HG02678 (cell line): ENCODE measurements at regions not wholly inside any gene's neighbourhood (a gene's known extent, or its start where the extent isn't known, plus 50 kb on each side); places are given as distances from the start of the nearest gene placed in this dataset.

Source experiments
- ATAC-seq: cut with Tn5 transposase; IDR thresholded peaks from one replicate; pipeline ENCODE4 v1.9.1; 2021; ENCODE audit warnings: mild to moderate bottlenecking, moderate library complexity; ENCODE audit not compliant: unreplicated experiment

DNA sequence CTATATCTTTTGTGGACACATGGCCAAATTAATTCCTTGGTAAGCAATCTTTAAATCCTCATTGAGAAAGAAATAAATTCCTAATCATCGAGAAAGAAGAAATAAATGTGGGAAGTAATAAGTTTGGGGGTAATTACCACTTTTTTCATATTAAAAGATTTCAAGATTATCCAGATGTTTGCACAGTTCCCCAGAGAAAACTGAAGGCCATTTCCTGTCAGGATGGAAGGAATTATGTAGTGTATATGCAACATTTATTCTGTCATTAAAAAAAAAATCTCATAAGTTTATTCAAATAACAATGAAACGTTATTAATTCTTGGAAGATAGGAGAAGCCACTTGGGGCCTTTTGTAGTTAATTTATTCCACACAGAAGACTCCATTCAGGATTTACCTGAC lies 385.6 kb upstream of the NR3C2 start:
- ATAC-seq = no peak

DNA sequence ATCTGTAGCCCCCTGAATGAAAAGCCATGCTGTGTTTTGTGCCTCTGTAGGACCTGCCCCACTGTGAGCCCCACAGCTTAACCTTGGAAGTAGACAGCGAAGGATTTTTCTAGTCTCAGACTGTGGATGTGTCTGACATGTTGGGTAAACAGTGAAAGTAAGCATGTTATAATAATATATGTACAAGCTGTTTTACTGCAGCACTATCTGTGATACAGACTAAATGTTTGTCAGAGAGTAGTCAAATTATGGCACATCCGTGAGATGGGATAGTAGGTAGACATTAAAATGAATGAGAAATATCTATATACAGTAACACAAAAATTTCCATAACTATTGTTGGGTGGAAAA lies 381.2 kb upstream of the NR3C2 start:
- no peak for ATAC-seq

DNA sequence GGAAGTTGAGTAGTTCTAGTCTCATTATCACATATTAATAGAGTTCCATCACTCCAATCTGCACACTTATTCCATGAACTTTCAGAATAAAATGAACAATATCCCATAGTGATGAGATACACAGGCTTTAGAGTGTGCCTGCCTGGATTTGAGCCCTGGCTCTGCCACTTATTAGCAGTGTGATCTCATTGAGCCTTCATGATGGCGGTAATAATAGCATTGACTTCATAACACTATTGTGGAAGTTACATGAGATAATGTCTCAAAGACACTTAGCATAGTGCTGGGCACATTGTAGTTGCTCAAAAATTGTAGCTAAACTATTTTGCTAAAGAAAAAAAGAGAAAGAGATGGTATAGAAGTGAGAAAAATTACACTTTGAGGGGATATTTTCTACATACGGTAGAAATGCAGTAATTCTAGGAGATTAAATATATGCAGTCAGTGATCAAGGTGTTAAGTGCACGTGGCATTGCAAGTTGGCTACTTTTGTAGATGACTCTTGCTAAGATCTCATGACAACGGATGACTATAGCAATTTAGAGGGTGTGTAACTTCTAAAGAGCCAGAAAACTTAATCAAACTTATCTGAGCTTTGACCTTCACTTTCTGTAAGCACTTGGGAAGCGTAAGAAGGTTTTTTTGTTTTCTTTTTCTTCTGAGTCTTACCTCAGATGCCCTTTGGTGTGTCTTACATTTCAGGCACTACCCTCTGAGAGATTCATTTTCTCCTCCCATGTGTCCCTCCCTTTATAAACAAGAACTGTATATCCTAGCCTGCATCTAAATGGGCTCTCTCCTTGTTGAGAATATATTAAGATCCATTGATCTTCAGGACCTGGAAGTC lies 380.6 kb upstream of the NR3C2 start:
- ATAC-seq = no peak

DNA sequence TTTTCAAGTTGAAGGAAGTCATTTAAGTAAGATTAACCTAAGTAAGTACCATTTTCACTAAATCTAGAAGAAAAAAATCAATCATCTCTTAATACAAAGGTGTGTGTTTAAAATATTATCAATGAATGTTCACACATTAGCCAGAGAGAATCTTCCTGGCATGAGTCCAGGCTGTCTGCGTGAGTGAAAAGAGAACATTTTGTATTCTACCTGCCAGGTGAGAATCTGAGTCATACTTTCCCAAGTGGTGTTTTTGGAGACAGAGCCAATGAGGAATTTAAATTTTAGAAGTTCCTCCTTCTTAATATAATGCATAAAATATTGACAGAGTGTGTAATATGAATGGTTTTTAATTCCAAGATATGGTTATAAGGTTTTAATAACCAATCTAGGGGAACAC lies 371.8 kb upstream of the NR3C2 start:
- ATAC-seq = no peak

DNA sequence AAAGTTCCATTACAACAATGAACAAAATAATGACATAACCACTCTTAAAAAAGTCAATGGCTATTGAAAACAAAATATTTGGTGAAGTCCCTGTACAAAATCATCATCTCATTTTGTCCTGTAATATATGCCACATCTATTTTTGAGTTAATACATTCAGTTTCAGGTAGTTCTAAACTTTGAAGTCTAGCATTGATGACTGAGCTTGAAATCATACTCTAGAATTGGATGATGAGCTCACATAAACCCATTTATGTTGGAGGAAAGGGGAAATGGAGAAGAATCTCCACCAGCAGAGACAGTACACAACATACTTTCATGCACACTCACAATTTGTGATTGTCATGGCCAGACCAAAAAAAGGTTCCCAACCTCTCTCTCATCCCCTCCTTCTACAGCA lies 371.1 kb upstream of the NR3C2 start:
- ATAC-seq = no peak

DNA sequence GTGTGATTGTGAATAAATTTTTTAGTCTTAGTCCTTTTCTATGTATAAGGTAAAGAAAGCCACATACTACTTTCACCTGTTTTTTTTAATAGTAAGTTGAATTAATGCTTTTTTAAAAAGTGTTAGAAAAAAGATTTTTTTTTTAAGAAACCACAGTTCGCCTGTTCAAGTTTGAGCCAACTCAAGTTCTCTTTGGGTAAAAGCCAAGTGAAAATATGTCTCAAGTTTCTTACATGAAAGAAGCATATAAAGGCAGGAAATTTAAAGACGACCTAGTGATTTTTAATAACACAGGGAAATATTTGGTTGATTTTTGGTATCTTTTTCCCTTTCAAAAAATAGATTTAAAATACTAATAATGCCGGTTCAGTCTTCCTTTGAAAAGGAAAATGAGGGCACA lies 369.9 kb upstream of the NR3C2 start:
- ATAC-seq = no peak

DNA sequence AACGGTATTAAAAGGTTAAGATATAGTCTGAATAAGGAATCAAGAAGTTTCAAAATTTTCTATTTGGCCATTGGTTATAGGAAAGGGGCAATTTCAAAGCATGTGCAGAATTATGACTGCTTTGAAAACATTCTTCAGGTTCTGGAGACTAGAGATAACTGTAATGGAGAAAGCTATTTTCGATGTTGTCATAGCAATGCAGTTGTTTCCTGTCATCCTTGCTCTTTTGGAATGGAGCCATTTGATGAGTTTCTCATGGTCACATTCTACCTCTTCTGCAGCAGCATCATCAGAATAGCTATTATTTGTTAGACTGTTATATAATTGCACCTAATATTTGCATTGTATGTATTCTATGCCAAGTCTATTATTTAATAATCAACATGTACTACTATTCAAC lies 368.2 kb upstream of the NR3C2 start:
- ATAC-seq = no peak

DNA sequence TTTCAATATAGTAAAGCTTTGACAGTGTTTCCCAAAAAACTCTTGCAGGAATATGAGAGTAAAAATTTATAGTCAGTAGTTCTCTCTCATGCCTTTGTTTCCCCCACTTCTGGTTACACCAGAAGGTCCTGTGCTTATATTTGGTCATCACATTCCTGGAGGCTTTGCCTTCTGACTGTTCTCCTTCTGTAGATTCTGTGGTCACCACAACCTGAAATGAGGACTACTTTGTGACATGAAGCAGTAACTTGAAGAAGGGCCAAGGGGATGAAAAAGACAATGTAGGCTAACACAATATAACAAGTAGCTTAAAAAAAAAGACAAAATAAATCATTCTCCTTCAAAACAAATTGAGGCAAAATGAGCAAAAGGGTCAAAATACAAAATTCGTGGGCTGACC lies 366.2 kb upstream of the NR3C2 start:
- no peak for ATAC-seq

DNA sequence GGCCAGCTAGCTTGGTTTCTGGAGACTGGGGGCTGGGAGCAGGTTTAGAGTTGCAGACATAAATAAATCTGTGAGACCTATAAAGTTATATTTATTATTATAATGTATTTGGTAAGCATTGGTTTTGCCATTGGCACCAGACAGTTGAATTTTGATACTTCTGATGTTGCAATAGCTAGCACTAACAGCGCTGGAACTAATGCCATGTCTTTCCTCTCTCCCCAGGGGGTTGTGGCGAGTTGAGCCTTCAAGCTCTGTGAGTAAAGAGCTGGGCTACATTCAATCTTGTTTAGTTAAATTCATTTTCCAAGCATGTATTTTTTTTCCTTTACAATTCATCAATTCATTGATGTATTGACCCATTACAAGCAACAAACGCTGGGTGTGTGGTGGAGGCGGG lies 358.7 kb upstream of the NR3C2 start:
- ATAC-seq = no peak

DNA sequence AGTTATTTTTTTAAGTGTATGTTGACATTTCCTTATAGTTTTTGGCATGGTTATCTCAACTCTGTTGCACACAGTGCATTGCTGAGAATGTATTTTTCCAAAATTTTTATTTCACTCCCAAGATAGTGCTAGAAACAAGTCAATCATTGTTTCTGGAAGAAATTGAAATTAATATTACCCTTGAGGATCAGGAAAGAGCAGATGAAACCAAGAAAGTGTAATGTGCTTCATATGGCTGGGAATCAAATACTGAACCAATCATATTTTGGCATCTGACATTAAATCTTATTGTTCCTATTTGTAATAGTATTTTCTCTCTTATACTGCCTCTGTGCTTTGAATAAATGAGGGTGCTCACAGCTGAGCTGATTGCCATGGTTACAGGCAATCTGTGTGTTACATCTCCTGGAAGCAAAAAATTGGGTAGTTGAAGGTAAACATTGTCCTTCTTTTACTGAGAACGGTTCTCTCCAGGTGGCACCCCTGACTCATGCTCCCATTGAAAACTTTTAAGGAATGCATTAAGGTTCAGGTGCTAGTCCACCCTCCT lies 358.2 kb upstream of the NR3C2 start:
- no peak for ATAC-seq

DNA sequence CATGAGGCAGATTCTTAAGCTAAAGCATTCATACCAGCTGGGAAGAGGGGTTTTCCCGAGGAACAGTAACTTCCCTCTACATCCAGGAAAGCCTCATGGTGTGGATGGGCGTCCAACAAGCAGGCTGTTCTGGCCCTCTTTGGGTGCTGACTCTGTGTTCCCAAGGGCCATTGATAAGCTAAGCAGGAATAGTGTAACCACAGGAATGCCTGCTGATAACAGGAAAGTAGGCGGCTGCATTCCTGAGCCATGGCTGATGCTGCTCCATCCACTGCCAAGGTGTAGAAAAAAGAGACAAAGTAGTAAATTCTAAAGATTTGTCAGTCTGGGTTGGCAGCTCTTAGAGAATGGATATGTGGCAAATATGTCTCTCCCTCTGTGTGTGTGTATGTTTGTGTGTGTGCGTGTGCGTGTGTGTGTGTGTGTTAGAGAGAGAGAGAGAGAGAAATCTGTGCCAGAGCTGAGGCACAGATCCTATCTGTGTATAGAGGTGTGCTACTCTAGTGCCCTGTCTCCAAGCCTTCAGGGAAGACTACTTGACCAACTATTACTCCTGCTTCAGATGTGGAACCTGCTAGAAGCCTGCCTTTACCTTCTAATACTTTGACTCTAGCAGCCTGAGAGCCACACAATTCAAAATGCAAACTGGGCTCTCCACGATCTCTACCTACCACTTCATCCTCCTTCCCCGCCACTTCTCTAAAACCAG lies 353.1 kb upstream of the NR3C2 start:
- no peak for ATAC-seq

DNA sequence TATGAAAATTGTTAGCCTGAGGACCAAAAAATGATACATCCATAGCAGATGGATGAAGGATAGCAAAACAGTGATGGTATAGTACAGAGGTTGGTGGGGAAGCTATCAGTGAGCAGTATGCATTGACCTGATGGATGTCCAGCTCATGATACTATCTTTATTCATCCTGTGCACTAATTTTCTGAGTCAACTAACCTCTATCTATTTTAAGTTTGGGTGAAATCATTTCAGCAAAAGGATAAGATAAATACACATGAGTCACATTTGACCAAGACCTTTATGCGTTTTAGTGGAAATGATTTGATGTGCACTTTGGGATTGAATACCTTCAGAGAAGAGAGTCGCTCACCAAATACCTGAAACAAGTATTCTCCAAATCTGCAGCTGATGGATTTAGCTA lies 351.0 kb upstream of the NR3C2 start:
- ATAC-seq = no peak

DNA sequence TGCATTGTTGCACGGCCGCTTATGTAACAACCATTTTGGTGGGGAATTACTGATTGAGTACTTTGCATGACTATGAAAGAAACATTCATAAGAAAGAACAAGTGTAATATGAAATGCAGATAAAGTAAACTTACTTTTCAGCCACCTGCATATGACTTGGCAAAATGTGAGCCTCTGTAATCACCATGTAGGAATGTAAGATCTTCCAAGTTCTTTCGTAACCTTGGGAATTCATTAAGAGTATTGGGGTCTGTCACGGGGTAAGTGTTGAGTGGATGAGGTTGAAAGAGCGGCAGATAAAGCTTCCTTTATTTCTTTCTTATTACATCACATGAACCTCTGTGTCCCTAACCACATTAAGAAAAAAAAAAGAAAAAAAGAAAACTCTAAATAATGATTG lies 348.5 kb upstream of the NR3C2 start:
- ATAC-seq = no peak

DNA sequence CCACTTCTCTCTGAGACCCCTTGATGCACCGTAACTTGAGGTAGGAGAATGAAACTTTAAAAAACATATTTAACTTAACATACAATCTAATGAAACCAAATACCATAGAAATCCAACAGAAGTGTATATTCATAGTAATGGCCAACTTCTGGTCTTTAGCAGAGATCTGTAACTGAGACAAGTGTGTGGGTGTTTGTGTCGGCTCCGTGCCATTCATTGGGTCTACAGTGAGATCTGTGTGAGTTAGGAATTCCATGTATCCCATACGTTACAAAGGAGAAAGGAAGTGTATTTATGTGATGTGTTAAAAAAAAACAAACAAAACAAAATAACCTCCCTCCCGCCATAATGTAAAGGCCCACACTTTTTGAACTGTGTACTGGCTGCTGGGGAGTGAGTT lies 348.0 kb upstream of the NR3C2 start:
- no peak for ATAC-seq

DNA sequence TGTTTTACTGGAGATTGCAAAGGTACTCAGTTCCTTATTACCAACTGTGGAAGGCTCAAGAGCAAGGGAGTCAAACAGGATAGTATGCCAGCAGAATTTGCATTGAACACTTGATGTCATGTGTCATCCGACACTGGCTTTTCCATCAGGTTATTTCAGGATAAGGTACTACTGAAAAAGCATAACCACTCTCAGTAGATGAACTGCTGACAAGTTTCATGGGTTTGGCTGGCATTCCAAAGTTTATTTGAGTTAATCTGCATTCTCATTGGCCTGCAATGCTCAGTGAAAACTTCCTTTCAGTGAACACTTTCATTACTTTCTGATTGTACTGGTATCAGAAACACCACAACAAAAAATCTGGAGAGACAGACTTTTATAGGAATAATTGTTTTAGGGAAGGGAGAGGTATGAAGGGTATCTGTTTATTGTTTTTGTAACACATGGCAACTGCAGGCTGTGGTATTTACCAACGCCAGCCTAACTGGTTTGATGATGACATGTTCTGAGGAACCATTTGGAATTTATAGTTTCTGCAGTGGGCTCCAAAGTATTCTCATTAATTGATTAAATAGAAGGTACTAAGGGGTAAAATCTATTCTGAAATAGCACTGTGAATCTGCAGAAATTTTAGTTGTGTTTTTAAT lies 345.7 kb upstream of the NR3C2 start:
- ATAC-seq = no peak

DNA sequence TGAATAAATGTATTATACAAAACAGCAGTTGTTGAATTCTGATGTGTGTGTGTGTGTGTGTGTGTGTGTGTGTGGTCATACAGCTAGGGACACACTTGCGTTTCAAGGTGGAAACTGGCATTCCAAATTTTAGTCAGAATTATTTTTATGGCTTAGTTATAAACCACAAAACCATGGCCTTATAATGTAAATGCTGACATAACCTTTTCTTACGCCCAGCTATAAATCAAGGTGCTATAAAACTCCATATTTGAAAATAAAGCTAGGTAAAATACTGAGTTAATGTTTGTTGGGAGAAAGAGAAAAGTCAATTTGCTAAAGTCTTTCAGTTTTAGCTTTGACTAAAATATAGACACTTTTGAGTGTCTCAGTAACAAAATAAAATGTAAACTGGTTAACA lies 345.1 kb upstream of the NR3C2 start:
- ATAC-seq = no peak

DNA sequence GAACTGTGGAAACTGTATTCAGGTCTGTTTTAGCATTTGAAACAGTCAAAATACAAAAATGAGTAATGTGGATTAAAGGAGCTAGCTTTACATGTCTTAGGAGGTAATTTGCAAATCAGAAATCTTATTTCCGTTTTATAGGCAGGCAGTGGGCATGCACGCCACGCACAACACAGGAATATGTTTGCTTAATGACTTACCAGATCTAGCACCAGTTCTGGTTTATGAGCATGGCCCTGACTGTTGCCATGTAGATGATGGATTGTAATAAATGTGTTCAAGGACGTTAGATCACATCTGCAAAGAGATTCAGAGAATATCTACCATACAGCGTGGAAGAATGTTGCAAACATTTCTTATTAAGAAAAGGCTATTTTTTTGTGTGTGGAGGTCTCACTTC lies 344.5 kb upstream of the NR3C2 start:
- ATAC-seq = no peak

DNA sequence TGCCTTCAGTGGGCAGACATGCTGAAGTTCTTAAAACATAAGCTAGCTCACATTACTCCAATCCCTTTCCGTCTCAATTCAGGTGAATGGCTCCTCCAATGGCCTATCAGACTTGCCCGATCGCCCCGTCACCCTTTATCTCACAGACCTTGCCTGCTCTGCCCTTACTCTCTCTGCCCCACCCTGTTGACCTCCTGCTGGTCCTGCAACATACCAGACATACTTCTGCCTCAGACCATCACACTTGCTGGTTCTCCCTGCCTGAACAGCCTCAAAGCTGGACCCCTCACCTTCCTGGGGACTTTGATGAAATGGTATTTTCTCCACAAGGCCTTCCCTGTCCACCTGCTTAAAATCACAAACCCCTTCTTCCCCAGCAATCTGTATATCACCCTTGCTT lies 340.1 kb upstream of the NR3C2 start:
- no peak for ATAC-seq

DNA sequence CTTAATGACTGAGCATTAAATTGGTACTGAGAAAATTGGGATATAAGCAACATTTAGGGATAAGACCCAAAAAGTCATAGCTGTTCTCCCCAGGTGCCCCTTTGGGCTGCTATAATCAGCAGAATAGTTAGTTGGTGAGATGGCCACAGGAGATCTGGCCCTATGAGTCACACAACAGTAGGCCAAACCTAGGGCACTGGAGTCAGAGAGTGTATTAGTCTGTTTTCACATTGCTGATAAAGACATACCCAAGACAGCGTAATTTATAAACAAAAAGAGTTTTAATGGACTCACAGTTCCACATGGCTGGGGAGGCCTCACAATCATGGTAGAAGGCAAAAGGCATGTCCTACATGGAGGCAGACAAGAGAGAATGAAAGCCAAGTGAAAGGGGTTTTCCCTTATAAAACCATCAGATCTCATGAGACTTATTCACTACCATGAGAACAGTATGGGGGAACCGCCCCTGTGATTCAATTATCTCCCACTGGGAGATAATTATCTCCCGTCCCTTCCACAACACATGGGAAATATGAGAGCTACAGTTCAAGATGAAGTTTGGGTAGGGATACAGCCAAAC lies 338.3 kb upstream of the NR3C2 start:
- ATAC-seq = no peak

DNA sequence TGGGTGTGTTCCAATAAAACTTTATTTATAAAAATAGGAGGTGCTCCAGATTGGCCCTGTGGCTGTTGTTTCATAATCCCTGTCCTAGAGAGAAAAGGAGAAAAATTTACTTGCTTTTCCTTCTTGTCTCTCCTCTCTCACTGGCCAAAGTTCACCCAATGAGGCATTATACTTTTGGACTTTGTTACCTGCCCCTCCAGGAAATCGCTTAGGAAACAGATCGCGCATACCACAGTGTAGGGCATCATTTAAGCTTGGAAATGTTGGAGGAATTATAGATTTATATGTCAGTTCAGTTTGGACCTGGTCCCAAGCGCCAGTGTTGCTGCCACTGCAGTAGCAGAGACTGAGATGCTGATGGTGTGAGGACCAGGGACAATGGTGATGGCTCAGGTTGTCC lies 337.6 kb upstream of the NR3C2 start:
- ATAC-seq = no peak

DNA sequence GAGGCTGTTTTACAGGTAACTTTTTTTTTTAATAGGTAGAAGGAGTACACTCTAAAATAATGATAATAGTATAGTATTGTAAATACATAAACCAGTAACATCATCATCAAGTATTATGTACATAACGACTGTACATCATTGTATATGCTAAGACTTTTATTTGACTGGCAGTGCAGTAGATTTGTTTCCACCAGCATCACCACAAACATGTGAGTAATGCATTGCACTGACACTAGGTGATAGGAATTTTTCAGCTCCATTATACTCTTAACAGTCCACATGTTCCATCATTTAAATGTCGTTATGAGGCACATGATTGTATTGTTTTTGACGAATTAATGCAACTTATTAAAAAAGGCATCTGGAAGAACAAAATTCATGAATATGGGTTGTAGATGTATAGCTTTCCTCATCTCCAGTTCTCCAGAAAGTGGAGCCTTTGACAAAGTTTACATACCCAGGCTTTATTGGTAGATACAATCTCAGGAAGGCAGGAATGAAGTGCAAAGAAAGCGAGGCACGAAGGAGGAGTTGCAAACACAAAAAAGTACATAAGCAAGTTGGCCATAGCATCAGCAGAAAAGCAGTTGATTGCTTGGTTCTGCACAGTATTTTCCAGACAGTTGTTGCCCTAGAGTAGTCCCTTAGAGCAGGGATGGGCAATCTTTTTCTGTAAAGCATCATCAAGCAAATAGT lies 336.9 kb upstream of the NR3C2 start:
- ATAC-seq = no peak
